PC-9 (cell line): ENCODE measurements at regions not wholly inside any gene's neighbourhood (a gene's known extent, or its start where the extent isn't known, plus 50 kb on each side); places are given as distances from the start of the nearest gene placed in this dataset.

Source experiments
- BruUV-seq: library from RNA; stranded (reverse); fragments of 400-500 nt; replicated peaks from 2 replicates; lab custom pipeline; 2021; lab: Mats Ljungman, UMichigan
- CTCF ChIA-PET: fragments of 300-600 bp; sonication (Branson Sonifier 250); formaldehyde crosslinking; loops from one replicate; lab custom pipeline; 2022; ENCODE audit warnings: antibody characterized with exemption; lab: Charles Lee
- POLR2A ChIA-PET: fragments of 300-600 bp; sonication (Branson Sonifier 250); formaldehyde crosslinking; loops from one replicate; lab custom pipeline; 2022; ENCODE audit warnings: antibody characterized with exemption; ENCODE audit not compliant: unreplicated experiment; lab: Charles Lee
- DNase-seq, 2 experiments: peaks; one replicate each; pipeline versions ENCODE4 v3.0.0 to v3.0.0-alpha.2; 2015 to 2022; ENCODE audit warnings: mixed read lengths in 1 of 2
- H2AFZ ChIP-seq: fragments of 200-600 bp; sonication (generic); 2 replicates; pipeline ENCODE4 v1.8.1; 2017; ENCODE audit warnings: antibody characterized with exemption
- H3F3A ChIP-seq: fragments of 200-600 bp; sonication (generic); 2 replicates; pipeline ENCODE4 v1.8.1; 2017; ENCODE audit warnings: antibody characterized with exemption, mild to moderate bottlenecking, low read depth; ENCODE audit not compliant: insufficient read depth
- H3K27ac ChIP-seq: fragments of 200-600 bp; sonication (generic); 2 replicates; pipeline ENCODE4 v1.6.1; 2016; ENCODE audit warnings: mixed run types
- H3K27me3 ChIP-seq: fragments of 200-600 bp; sonication (generic); 2 replicates; pipeline ENCODE4 v1.6.1; 2016; ENCODE audit warnings: low read depth, mixed run types; ENCODE audit not compliant: insufficient read depth
- H3K36me3 ChIP-seq: fragments of 200-600 bp; sonication (generic); 2 replicates; pipeline ENCODE4 v1.6.1; 2016; ENCODE audit warnings: low read depth, mixed run types
- H3K4me1 ChIP-seq: fragments of 200-600 bp; sonication (generic); replicated peaks from 2 replicates; pipeline ENCODE4 v1.6.1; 2016; ENCODE audit warnings: mixed run types; ENCODE audit not compliant: insufficient read depth
- H3K4me2 ChIP-seq: fragments of 200-600 bp; sonication (generic); 2 replicates; pipeline ENCODE4 v1.6.1; 2017; ENCODE audit warnings: mixed run types
- H3K4me3 ChIP-seq: fragments of 200-600 bp; sonication (generic); 2 replicates; pipeline ENCODE4 v1.6.1; 2016; ENCODE audit warnings: mixed run types
- H3K79me2 ChIP-seq: fragments of 200-600 bp; sonication (generic); 2 replicates; pipeline ENCODE4 v1.6.1; 2017; ENCODE audit warnings: low read depth, mixed run types
- H3K9me2 ChIP-seq: fragments of 200-600 bp; sonication (generic); 2 replicates; pipeline ENCODE4 v1.8.1; 2017; ENCODE audit warnings: mild to moderate bottlenecking; ENCODE audit not compliant: insufficient read depth
- H3K9me3 ChIP-seq: fragments of 200-600 bp; sonication (generic); 2 replicates; pipeline ENCODE4 v1.8.1; 2016; ENCODE audit warnings: low read depth; ENCODE audit not compliant: insufficient read depth
- H4K20me1 ChIP-seq: fragments of 200-600 bp; sonication (generic); 2 replicates; pipeline ENCODE4 v1.8.1; 2017; ENCODE audit not compliant: insufficient read depth
- CTCF ChIP-seq: fragments of 200-600 bp; sonication (generic); conservative IDR thresholded peaks from 2 replicates; pipeline ENCODE4 v1.6.1; 2017; ENCODE audit warnings: mixed run types, antibody characterized with exemption, mild to moderate bottlenecking, moderate library complexity
- EZH2 ChIP-seq: fragments of 200-600 bp; sonication (generic); IDR thresholded peaks from 2 replicates; pipeline ENCODE4 v1.8.0; 2017; ENCODE audit warnings: antibody characterized with exemption, low read depth
- intact Hi-C: fragments of 100-400 bp; cut with micrococcal nuclease; formaldehyde crosslinking; loops from one replicate; pipeline ENCODE4 v1.10.0; 2022; ENCODE audit not compliant: unreplicated experiment

GRCh38 chr15:97316362-97316761, 644.1 kb upstream of the ARRDC4 start:
- ChIA-PET POLR2A (no interaction called here), CTCF (no interaction called here)
- H3K9me3 ChIP-seq, result no peaks in the 10 kb centered on the region
- intact Hi-C loops, result no loop called here
- H3K9me2 ChIP-seq, result no peaks in the 10 kb centered on the region
- H3K4me2 ChIP-seq, result no peak overlapping the region
- H3K27ac ChIP-seq, result no peak overlapping the region
- no peaks in the 10 kb centered on the region for H3K4me1 ChIP-seq
- no peak overlapping the region for H2AFZ ChIP-seq
- H3K79me2 ChIP-seq, result no peaks in the 10 kb centered on the region
- no peak overlapping the region for H3K4me3 ChIP-seq
- no peaks in the 10 kb centered on the region for H3K36me3 ChIP-seq
- H3K27me3 ChIP-seq, result no peaks in the 10 kb centered on the region
- H3F3A ChIP-seq, result no peaks in the 10 kb centered on the region
- TF ChIP-seq CTCF, result no peak
- no peak for TF ChIP-seq EZH2
- BruUV-seq, result no TSS peak
- no peak for DNase-seq
- no peaks in the 10 kb centered on the region for H4K20me1 ChIP-seq

- POLR2A ChIA-PET, result no interaction called here
- no peak overlapping the region for H2AFZ ChIP-seq
- no peak for TF ChIP-seq EZH2
- no peak for TF ChIP-seq CTCF
- H4K20me1 ChIP-seq, result no peaks in the 10 kb centered on the region
- DNase-seq, result no peak
- CTCF ChIA-PET, result no interaction called here
- no peaks in the 10 kb centered on the region for H3K4me1 ChIP-seq
- H3F3A ChIP-seq, result no peaks in the 10 kb centered on the region
- H3K4me3 ChIP-seq, result no peak overlapping the region
- H3K27ac ChIP-seq, result no peak overlapping the region
- no peaks in the 10 kb centered on the region for H3K36me3 ChIP-seq
- no peaks in the 10 kb centered on the region for H3K9me2 ChIP-seq
- no peak overlapping the region for H3K4me2 ChIP-seq
- no peaks in the 10 kb centered on the region for H3K27me3 ChIP-seq
- no peaks in the 10 kb centered on the region for H3K9me3 ChIP-seq
- intact Hi-C loops, result no loop called here
- no TSS peak for BruUV-seq
- no peaks in the 10 kb centered on the region for H3K79me2 ChIP-seq
Measured at GRCh38 chr15:97317163-97317562, 643.3 kb upstream of the ARRDC4 start.

- TF ChIP-seq EZH2 (no peak), CTCF (no peak)
- Histone ChIP-seq H3K4me3 (no peak overlapping the region), H3K36me3 (no peaks in the 10 kb centered on the region), H2AFZ (no peak overlapping the region), H3K4me1 (no peaks in the 10 kb centered on the region), H3K79me2 (no peaks in the 10 kb centered on the region), H3F3A (no peaks in the 10 kb centered on the region), H4K20me1 (no peaks in the 10 kb centered on the region), H3K9me2 (no peaks in the 10 kb centered on the region), H3K9me3 (no peaks in the 10 kb centered on the region), H3K27ac (no peak overlapping the region), H3K27me3 (no peaks in the 10 kb centered on the region), H3K4me2 (no peak overlapping the region)
- ChIA-PET CTCF (no interaction called here), POLR2A (no interaction called here)
- intact Hi-C loops, result no loop called here
- no peak for DNase-seq
- no TSS peak for BruUV-seq
Measured at GRCh38 chr15:97319291-97319690, 641.2 kb upstream of the ARRDC4 start.
